Activated B cell treated with CpG ODN at 0.5 μM for 24 hours (primary cell): ENCODE measurements at regions not wholly inside any gene's neighbourhood (a gene's known extent, or its start where the extent isn't known, plus 50 kb on each side); places are given as distances from the start of the nearest gene placed in this dataset.

Experiments used
- ATAC-seq: fragments of 200-7000 bp; cut with Tn5 transposase; one replicate; pipeline ENCODE4 v1.10.0; 2021; ENCODE audit warnings: low read depth, mild to moderate bottlenecking, moderate library complexity
- CTCF ChIA-PET: fragments of 350-600 bp; sonication (Branson Sonifier 250); formaldehyde crosslinking; loops from one replicate; lab custom pipeline; 2021; ENCODE audit warnings: antibody characterized with exemption; lab: Charles Lee
- POLR2A ChIA-PET: fragments of 350-600 bp; sonication (Branson Sonifier 250); formaldehyde crosslinking; loops from one replicate; lab custom pipeline; 2021; ENCODE audit warnings: antibody characterized with exemption; lab: Charles Lee
- DNase-seq: peaks from one replicate; pipeline ENCODE4 v3.0.0; 2022
- H3K27ac Mint-ChIP-seq: one replicate; pipeline ENCODE4 v1.8.0; 2020; ENCODE audit warnings: mixed read lengths
- H3K27me3 Mint-ChIP-seq: one replicate; pipeline ENCODE4 v1.8.0; 2021; ENCODE audit warnings: mixed read lengths
- H3K36me3 Mint-ChIP-seq: one replicate; pipeline ENCODE4 v1.8.0; 2021; ENCODE audit warnings: low read depth, mixed read lengths
- H3K4me1 Mint-ChIP-seq: one replicate; pipeline ENCODE4 v1.8.0; 2021; ENCODE audit warnings: mixed read lengths
- H3K4me3 Mint-ChIP-seq: one replicate; pipeline ENCODE4 v1.8.0; 2020; ENCODE audit warnings: mild to moderate bottlenecking, mixed read lengths
- H3K9me3 Mint-ChIP-seq: one replicate; pipeline ENCODE4 v1.8.0; 2020; ENCODE audit warnings: mixed read lengths
- intact Hi-C: fragments of 100-400 bp; cut with micrococcal nuclease; formaldehyde crosslinking; loops from one replicate; pipeline ENCODE4 v1.15.1; 2024
- TF ChIP-seq, protein P1 (sequence below): fragments of 200-600 bp; IDR thresholded peaks from one replicate; pipeline ENCODE4 v1.8.0; 2022; ENCODE audit warnings: antibody characterized with exemption, mild to moderate bottlenecking

DNA sequence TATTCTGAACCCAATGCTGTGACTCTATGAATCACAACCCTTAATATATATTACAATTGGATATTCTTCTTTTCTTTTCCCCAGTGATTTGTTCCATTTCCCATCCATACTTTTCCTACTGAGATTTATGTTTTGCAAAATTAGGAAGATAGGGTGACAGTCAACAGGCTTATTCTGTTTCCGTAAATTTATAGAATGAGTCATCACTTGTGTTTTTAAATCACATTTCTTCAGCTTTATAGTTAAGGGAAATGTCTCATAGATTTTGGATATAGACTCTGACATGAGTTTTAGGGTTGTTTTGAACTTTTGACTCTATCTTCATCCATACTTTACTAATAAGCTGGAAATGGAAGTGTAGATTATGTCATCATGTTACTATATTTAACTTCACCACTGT is 661.6 kb upstream of the FBXO33 start:
- no peak overlapping the region for H3K27ac Mint-ChIP-seq
- POLR2A ChIA-PET: no interaction called here
- H3K4me3 Mint-ChIP-seq: no peak overlapping the region
- CTCF ChIA-PET: no interaction called here
- no peaks in the 10 kb centered on the region for H3K27me3 Mint-ChIP-seq
- TF ChIP-seq, protein P1, sequence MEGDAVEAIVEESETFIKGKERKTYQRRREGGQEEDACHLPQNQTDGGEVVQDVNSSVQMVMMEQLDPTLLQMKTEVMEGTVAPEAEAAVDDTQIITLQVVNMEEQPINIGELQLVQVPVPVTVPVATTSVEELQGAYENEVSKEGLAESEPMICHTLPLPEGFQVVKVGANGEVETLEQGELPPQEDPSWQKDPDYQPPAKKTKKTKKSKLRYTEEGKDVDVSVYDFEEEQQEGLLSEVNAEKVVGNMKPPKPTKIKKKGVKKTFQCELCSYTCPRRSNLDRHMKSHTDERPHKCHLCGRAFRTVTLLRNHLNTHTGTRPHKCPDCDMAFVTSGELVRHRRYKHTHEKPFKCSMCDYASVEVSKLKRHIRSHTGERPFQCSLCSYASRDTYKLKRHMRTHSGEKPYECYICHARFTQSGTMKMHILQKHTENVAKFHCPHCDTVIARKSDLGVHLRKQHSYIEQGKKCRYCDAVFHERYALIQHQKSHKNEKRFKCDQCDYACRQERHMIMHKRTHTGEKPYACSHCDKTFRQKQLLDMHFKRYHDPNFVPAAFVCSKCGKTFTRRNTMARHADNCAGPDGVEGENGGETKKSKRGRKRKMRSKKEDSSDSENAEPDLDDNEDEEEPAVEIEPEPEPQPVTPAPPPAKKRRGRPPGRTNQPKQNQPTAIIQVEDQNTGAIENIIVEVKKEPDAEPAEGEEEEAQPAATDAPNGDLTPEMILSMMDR: no peak
- H3K36me3 Mint-ChIP-seq: no peaks in the 10 kb centered on the region
- no peaks in the 10 kb centered on the region for H3K4me1 Mint-ChIP-seq
- DNase-seq: no peak
- ATAC-seq: no peak
- no peaks in the 10 kb centered on the region for H3K9me3 Mint-ChIP-seq
- intact Hi-C loops: no loop called here

DNA sequence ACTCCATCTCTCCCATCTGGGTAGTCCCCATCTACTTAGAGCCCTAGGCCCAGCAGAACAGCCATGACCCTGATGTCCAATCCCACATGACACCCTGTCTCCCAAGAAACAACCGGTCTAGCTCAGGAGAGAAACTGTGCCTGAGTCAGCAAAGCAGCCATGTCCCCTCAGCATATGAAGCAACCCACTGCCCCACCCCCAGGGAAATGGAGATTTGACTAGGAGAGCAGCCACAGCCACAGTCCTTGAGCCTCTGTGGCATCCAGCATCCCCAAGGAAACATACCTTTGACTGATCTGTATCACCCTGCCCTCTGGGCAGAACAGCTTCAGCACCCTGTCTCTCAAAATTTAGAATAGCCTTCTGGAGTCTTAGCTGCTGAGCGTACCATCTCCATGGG is 641.9 kb upstream of the FBXO33 start:
- no peak for DNase-seq
- intact Hi-C loops: no loop called here

DNA sequence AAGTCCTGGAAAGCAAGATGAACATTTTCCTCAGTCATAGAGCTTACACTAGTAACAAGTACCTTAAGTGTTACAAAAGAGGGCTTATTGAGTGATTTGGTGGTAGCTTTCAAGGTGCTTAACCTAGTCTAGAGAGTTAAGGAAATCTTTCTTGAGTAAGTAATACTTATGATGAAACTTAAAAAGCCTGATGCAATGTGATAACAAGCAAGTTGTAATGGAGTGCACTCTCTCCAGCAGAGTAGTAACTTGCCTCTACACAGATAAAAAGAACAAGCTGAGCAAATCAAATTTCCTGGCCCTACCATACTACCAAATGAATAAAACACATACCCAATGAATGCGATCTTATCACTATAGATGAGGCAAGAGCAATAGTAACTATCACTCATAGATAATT is 639.9 kb upstream of the FBXO33 start:
- CTCF ChIA-PET: no interaction called here
- H3K4me1 Mint-ChIP-seq: no peaks in the 10 kb centered on the region
- H3K4me3 Mint-ChIP-seq: no peak overlapping the region
- no peaks in the 10 kb centered on the region for H3K36me3 Mint-ChIP-seq
- H3K27ac Mint-ChIP-seq: no peak overlapping the region
- peaks cover 4% of the 10 kb centered on the region for H3K9me3 Mint-ChIP-seq
- POLR2A ChIA-PET: no interaction called here
- H3K27me3 Mint-ChIP-seq: no peaks in the 10 kb centered on the region
- ATAC-seq (no peak), DNase-seq (no peak)
- intact Hi-C loops: no loop called here
- TF ChIP-seq, protein P1: no peak

More for the DNA sequence above, 641.9 kb upstream of the FBXO33 start:
- POLR2A ChIA-PET: no interaction called here
- CTCF ChIA-PET: no interaction called here
- Mint-ChIP-seq H3K9me3 (peaks cover 4% of the 10 kb centered on the region), H3K27me3 (no peaks in the 10 kb centered on the region), H3K27ac (no peak overlapping the region), H3K4me1 (no peaks in the 10 kb centered on the region), H3K36me3 (no peaks in the 10 kb centered on the region), H3K4me3 (no peak overlapping the region)
- no peak for ATAC-seq
- TF ChIP-seq, protein P1: no peak

DNA sequence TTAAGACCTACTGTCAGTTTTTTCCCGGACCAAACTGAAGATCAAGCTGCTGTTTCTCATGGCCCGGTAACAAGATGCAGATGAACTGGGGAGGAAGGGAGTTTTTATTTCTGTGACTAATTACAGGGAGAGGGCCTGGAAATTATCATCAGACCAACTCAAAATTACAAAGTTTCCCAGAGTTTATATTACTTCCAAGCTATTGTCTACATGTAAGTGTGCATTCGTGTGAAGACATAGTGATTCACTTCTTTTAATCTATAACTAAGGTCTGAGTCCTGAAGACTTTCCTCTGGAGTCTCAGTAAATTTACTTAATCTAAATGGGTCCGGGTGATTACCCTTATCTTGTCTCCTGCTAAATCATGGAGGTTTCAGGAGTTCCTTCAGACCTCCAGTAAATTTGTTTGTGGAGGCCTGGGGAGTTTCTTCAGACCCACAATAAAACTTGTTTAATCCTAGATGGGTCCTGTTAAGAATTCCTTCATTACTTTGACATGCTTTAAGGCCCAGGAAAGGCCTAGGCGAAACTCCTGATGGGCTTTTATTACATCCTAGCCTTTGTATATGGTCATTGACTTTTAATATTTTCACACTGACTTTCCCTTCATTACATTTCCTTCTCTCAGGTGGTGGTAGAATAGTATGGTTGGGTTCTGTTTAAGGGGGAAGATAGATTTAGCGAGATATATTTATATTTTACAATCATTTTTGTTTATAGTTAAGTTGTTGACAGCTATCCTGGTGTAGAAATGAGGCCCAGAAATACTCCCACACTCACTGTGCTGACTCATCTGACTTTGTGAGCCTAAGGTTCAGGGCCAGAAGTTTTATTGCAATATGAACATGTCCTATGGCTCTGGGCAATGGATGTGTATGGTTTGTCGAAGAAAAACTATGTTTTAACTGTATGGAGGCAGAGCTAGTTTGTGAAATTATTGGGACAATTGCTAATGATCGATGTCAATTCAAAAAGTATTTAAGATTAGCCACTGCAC is 627.0 kb upstream of the FBXO33 start:
- Mint-ChIP-seq H3K4me3 (no peak overlapping the region), H3K36me3 (no peaks in the 10 kb centered on the region), H3K27ac (no peak overlapping the region), H3K9me3 (peaks cover 11% of the 10 kb centered on the region), H3K4me1 (no peaks in the 10 kb centered on the region), H3K27me3 (no peaks in the 10 kb centered on the region)
- intact Hi-C loops: no loop called here
- ChIA-PET CTCF (no interaction called here), POLR2A (no interaction called here)
- DNase-seq (no peak), ATAC-seq (no peak)
- TF ChIP-seq, protein P1: no peak

DNA sequence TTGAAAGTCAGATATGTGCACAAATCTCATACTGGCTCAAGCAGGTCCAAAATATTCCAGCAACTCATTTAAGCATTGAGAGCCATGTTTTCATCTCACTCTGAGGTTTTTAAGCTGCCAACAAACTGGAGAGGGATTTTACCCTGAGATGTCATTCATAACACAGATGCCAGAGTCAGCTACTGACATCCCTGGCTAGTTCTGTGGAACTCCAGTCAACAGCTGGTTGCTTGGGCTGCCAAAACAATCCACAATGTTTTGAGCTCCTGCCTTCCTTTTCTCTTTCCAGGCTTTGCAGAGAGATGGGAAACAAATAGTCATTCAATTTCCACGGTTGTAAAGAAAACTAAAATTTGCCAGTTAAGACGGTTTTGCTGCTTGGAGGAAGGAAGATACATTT is 621.2 kb upstream of the FBXO33 start:
- DNase-seq (no peak), ATAC-seq (no peak)
- Mint-ChIP-seq H3K36me3 (no peaks in the 10 kb centered on the region), H3K27me3 (no peaks in the 10 kb centered on the region), H3K4me1 (no peaks in the 10 kb centered on the region), H3K4me3 (no peak overlapping the region), H3K9me3 (no peaks in the 10 kb centered on the region), H3K27ac (no peak overlapping the region)
- TF ChIP-seq, protein P1: no peak
- POLR2A ChIA-PET: no interaction called here
- CTCF ChIA-PET: no interaction called here
- intact Hi-C loops: no loop called here
